SU-DHL-6 (cell line): ENCODE measurements at regions not wholly inside any gene's neighbourhood (a gene's known extent, or its start where the extent isn't known, plus 50 kb on each side); places are given as distances from the start of the nearest gene placed in this dataset.

ENCODE experiments used
- H2AFZ ChIP-seq: fragments of 200-600 bp; sonication (generic); 2 replicates; pipeline ENCODE4 v1.6.1; 2014; ENCODE audit warnings: low read depth, mild to moderate bottlenecking, moderate library complexity, mixed read lengths, antibody characterized with exemption, low read length; ENCODE audit not compliant: severe bottlenecking
- H3F3A ChIP-seq: fragments of 200-600 bp; shearing (Covaris generic); 2 replicates; pipeline ENCODE4 v1.6.0; 2016; ENCODE audit warnings: antibody characterized with exemption, mild to moderate bottlenecking; ENCODE audit not compliant: insufficient read depth
- H3K27ac ChIP-seq: fragments of 200-600 bp; sonication (generic); 2 replicates; pipeline ENCODE4 v1.5.1; 2016; ENCODE audit warnings: low read depth, mild to moderate bottlenecking, low read length, moderate library complexity, mixed read lengths
- H3K27me3 ChIP-seq: fragments of 200-600 bp; sonication (generic), shearing (Covaris generic); 2 replicates; pipeline ENCODE4 v1.6.0; 2014; ENCODE audit warnings: mild to moderate bottlenecking, low read length
- H3K36me3 ChIP-seq: fragments of 200-600 bp; sonication (generic); 2 replicates; pipeline ENCODE4 v1.6.1; 2014; ENCODE audit warnings: mild to moderate bottlenecking, low read length, mixed read lengths
- H3K4me2 ChIP-seq: fragments of 300-600, 200-600 bp; shearing (Covaris generic), sonication (generic); 2 replicates; pipeline ENCODE4 v1.6.0; 2014; ENCODE audit warnings: low read length, low read depth, mild to moderate bottlenecking; ENCODE audit not compliant: poor library complexity, severe bottlenecking
- H3K4me3 ChIP-seq: fragments of 200-600 bp; sonication (generic); 2 replicates; pipeline ENCODE4 v1.5.1; 2014; ENCODE audit warnings: antibody characterized with exemption, low read length, mild to moderate bottlenecking, mixed read lengths; ENCODE audit not compliant: insufficient read depth, poor library complexity, severe bottlenecking
- H3K79me2 ChIP-seq: fragments of 200-600 bp; sonication (generic); 2 replicates; pipeline ENCODE4 v1.6.1; 2014; ENCODE audit warnings: mild to moderate bottlenecking, low read length, moderate library complexity; ENCODE audit not compliant: insufficient read depth
- H3K9ac ChIP-seq: fragments of 200-600 bp; sonication (generic); 2 replicates; pipeline ENCODE4 v1.7.0; 2014; ENCODE audit warnings: mild to moderate bottlenecking, low read length
- H3K9me2 ChIP-seq: fragments of 200-600 bp; sonication (generic); replicated peaks from 2 replicates; pipeline ENCODE4 v1.6.1; 2014; ENCODE audit warnings: low read length; ENCODE audit not compliant: insufficient read depth
- H3K9me3 ChIP-seq: fragments of 200-600 bp; sonication (generic); 2 replicates; pipeline ENCODE4 v1.6.1; 2014; ENCODE audit warnings: low read length, mixed read lengths; ENCODE audit not compliant: insufficient read depth
- H4K20me1 ChIP-seq: fragments of 200-600 bp; sonication (generic); 2 replicates; pipeline ENCODE4 v1.6.1; 2014; ENCODE audit warnings: low read depth, mild to moderate bottlenecking, antibody characterized with exemption, low read length, moderate library complexity, mixed read lengths
- CTCF ChIP-seq: fragments of 200-600 bp; sonication (generic); IDR thresholded peaks from one replicate; pipeline ENCODE4 v1.5.1; 2017; ENCODE audit warnings: antibody characterized with exemption, mild to moderate bottlenecking, low read length, moderate library complexity; ENCODE audit not compliant: insufficient read depth, poor library complexity, severe bottlenecking
- EZH2phosphoT487 ChIP-seq: fragments of 200-600 bp; sonication (generic), shearing (Covaris generic); conservative IDR thresholded peaks from 2 replicates; pipeline ENCODE4 v1.6.1; 2018; ENCODE audit warnings: mild to moderate bottlenecking, antibody characterized with exemption, low read length, moderate library complexity, mixed read lengths

- H3K4me3 ChIP-seq: no peak overlapping the region
- TF ChIP-seq CTCF (no peak), EZH2phosphoT487 (no peak)
- H3K27me3 ChIP-seq: no peaks in the 10 kb centered on the region
- no peaks in the 10 kb centered on the region for H3K9me2 ChIP-seq
- no peak overlapping the region for H3K27ac ChIP-seq
- peak overlapping the region; percentile 16 for H2AFZ ChIP-seq
- no peaks in the 10 kb centered on the region for H3F3A ChIP-seq
- no peaks in the 10 kb centered on the region for H3K9me3 ChIP-seq
- H4K20me1 ChIP-seq: no peaks in the 10 kb centered on the region
- H3K79me2 ChIP-seq: no peaks in the 10 kb centered on the region
- H3K36me3 ChIP-seq: no peaks in the 10 kb centered on the region
- H3K9ac ChIP-seq: no peak overlapping the region
- H3K4me2 ChIP-seq: no peak overlapping the region
Measured at GRCh38 chr3:83868909-83869567, 1089.8 kb upstream of the CADM2 start.

DNA sequence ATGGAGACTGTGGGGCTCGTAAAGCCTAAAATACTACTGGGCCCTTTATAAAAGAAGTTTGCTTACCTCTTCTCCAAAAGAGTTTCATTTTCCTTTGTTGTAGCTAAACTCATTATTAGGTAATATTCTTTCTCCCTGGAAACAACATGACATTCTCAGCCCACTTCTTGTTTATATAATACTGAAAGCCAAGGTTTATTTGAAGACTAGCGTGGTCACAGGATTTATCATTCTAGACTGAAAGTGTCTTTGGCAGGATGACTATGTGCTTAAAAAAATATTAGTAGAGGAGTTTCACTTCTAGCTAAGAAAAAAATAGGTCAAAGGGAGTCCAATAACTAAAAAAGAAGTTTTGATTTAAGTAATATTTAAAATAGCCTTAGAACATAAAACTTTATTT is 1085.2 kb upstream of the CADM2 start:
- Histone ChIP-seq H3K36me3 (no peaks in the 10 kb centered on the region), H3K27me3 (no peaks in the 10 kb centered on the region), H3K9me3 (no peaks in the 10 kb centered on the region), H3K4me3 (no peak overlapping the region), H3K9me2 (no peaks in the 10 kb centered on the region), H3K79me2 (no peaks in the 10 kb centered on the region), H3K27ac (no peak overlapping the region), H3K9ac (no peak overlapping the region), H2AFZ (peak overlapping the region; percentile 41), H3F3A (no peaks in the 10 kb centered on the region), H3K4me2 (no peak overlapping the region), H4K20me1 (no peaks in the 10 kb centered on the region)
- TF ChIP-seq CTCF (no peak), EZH2phosphoT487 (no peak)

DNA sequence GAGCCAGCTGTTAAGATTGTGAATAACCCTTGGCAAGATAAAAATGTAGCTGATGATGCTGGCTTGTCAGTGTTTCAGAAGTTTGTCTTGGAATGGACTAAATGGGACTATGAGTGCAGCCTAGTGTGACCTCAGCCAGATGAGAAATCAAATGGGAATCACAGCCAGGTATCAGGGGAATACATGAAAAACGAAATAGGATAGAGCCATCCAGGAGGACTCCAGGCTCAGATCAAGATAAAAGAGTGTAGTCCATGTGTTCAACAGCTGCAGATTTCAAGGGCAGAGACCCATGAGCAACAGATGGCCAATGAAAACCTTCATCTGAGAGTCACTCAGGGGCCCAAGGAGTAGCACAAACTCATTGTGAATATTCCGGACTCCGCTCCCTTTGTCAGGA is 1080.9 kb upstream of the CADM2 start:
- Histone ChIP-seq H3K79me2 (no peaks in the 10 kb centered on the region), H3K9me3 (no peaks in the 10 kb centered on the region), H2AFZ (peak overlapping the region; percentile 13), H3K9ac (no peak overlapping the region), H3F3A (no peaks in the 10 kb centered on the region), H3K27me3 (no peaks in the 10 kb centered on the region), H3K4me3 (no peak overlapping the region), H3K27ac (no peak overlapping the region), H3K9me2 (no peaks in the 10 kb centered on the region), H4K20me1 (no peaks in the 10 kb centered on the region), H3K36me3 (peaks cover 3% of the 10 kb centered on the region; the same call in 1 of the 2 replicates), H3K4me2 (no peak overlapping the region)
- TF ChIP-seq EZH2phosphoT487 (no peak), CTCF (no peak)
